Stimulated activated CD4-positive, alpha-beta T cell treated with anti-CD3 and anti-CD28 coated beads, Interleukin-1b, Interleukin-23, amount 100 ng/mL, for 1 hour (primary cell): ENCODE measurements at regions not wholly inside any gene's neighbourhood (a gene's known extent, or its start where the extent isn't known, plus 50 kb on each side); places are given as distances from the start of the nearest gene placed in this dataset.

Experiments
- DNase-seq, 2 donors: peaks; one replicate each; pipeline ENCODE4 v3.0.0-alpha.2; 2020; ENCODE audit warnings: low read depth in 2 of 2

- DNase-seq: no peak
Observed at GRCh38 chr5:175242207-175242606, 201.8 kb downstream of the DRD1 start.

- DNase-seq: no peak
Observed at GRCh38 chr5:175238326-175238725, 205.7 kb downstream of the DRD1 start.

- no peak for DNase-seq
Observed at GRCh38 chr5:175236176-175236575, 207.8 kb downstream of the DRD1 start.

- DNase-seq: no peak
Observed at GRCh38 chr5:175235251-175235960, 208.6 kb downstream of the DRD1 start.

GRCh38 chr5:175230299-175230698, 213.7 kb downstream of the DRD1 start:
- DNase-seq: no peak

GRCh38 chr5:175226506-175226905, 217.5 kb downstream of the DRD1 start:
- DNase-seq: no peak

- DNase-seq: no peak
Observed at GRCh38 chr5:175223291-175223690, 220.7 kb downstream of the DRD1 start.

- no peak for DNase-seq
Observed at GRCh38 chr5:175222621-175223020, 221.4 kb downstream of the DRD1 start.

- DNase-seq: no peak
Observed at GRCh38 chr5:175220549-175220948, 223.4 kb downstream of the DRD1 start.

GRCh38 chr5:175219366-175219765, 224.6 kb downstream of the DRD1 start:
- DNase-seq: no peak

GRCh38 chr5:175216991-175217390, 227.0 kb downstream of the DRD1 start:
- DNase-seq: no peak

GRCh38 chr5:175215906-175216305, 228.1 kb downstream of the DRD1 start:
- no peak for DNase-seq

GRCh38 chr5:175214152-175214551, 229.8 kb downstream of the DRD1 start:
- no peak for DNase-seq

- no peak for DNase-seq
Observed at GRCh38 chr5:175211956-175212756, 231.8 kb downstream of the DRD1 start.

- no peak for DNase-seq
Observed at GRCh38 chr5:175207321-175208040, 236.5 kb downstream of the DRD1 start.

- no peak for DNase-seq
Observed at GRCh38 chr5:175206669-175207068, 237.3 kb downstream of the DRD1 start.

GRCh38 chr5:175202463-175203068, 241.4 kb downstream of the DRD1 start:
- no peak for DNase-seq

GRCh38 chr5:175201393-175201792, 242.6 kb downstream of the DRD1 start:
- no peak for DNase-seq

GRCh38 chr5:175195698-175196656, 248.0 kb downstream of the DRD1 start:
- no peak for DNase-seq

- DNase-seq: no peak
Observed at GRCh38 chr5:175181331-175181730, 262.7 kb downstream of the DRD1 start.

- no peak for DNase-seq
Observed at GRCh38 chr5:175170899-175171298, 273.1 kb downstream of the DRD1 start.
